Vagina (tissue), 2 donors: ENCODE measurements at regions not wholly inside any gene's neighbourhood (a gene's known extent, or its start where the extent isn't known, plus 50 kb on each side); places are given as distances from the start of the nearest gene placed in this dataset.

Experiments used
- CTCF ChIP-seq, 3 experiments: fragments of 450-650 bp in 2 of 3; fragments of 200-600 bp in 1 of 3; sonication (generic) in 1 of 3; IDR thresholded peaks; one replicate each; pipeline ENCODE4 v1.5.1; 2017 to 2019; ENCODE audit warnings: antibody characterized with exemption in 3 of 3, mild to moderate bottlenecking in 2 of 3, moderate library complexity in 2 of 3
- POLR2A ChIP-seq, 2 donors: fragments of 450-650 bp; IDR thresholded peaks; one replicate each; pipeline ENCODE4 v1.6.1; 2017; ENCODE audit warnings: antibody characterized with exemption in 2 of 2, mild to moderate bottlenecking in 2 of 2, moderate library complexity in 2 of 2

GRCh38 chr20:19952392-19952791, 64.8 kb upstream of the NAA20 start:
- no peak for TF ChIP-seq CTCF (IDR thresholded peaks at IDR 0.05)
- no peak for TF ChIP-seq POLR2A (IDR thresholded peaks at IDR 0.05)
